ENCODE measurements at regions not wholly inside any gene's neighbourhood (a gene's known extent, or its start where the extent isn't known, plus 50 kb on each side); places are given as distances from the start of the nearest gene placed in this dataset.

DNA sequence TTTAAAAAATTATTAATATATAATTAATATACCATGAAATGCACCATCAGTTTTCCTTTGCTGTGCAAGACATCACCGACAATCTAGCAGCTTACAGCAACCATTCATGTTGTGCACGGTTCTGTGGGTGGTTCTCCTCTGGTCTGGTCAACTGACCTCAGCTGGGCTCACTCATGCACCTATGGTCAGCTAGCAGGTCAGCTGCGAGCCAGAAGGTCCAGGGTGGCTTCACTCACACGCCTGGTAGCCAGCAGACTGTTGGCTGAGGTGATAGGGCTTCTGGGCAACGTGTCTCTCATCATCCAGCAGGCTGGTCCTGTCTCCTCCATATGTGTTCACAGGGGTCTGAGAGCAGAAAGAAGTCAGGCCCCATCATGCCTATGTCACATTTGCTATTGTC lies 210.4 kb downstream of the KIF26A start:
- Histone ChIP-seq H3K4me1 (ENCODE audit: insufficient read depth, low read length, poor library complexity, severe bottlenecking) (no peaks in the 10 kb centered on the region), H3K36me3 (ENCODE audit: insufficient read depth, low read length, poor library complexity, severe bottlenecking) (no peaks in the 10 kb centered on the region), H3K9me3 (ENCODE audit: low read depth, low read length, poor library complexity, severe bottlenecking) (no peaks in the 10 kb centered on the region), H3K27ac (ENCODE audit: low read depth, low read length, poor library complexity, severe bottlenecking) (no peak overlapping the region), H3K4me3 (ENCODE audit: low read depth, low read length, poor library complexity, severe bottlenecking) (no peak overlapping the region), H3K27me3 (replicated peaks; ENCODE audit: insufficient read depth, low read depth, low read length, poor library complexity) (no peaks in the 10 kb centered on the region)
- no peak for TF ChIP-seq EZH2 (IDR thresholded peaks at IDR 0.05; ENCODE audit: borderline replicate concordance, low read depth, low read length, poor library complexity, severe bottlenecking)
- TF ChIP-seq, protein P1, sequence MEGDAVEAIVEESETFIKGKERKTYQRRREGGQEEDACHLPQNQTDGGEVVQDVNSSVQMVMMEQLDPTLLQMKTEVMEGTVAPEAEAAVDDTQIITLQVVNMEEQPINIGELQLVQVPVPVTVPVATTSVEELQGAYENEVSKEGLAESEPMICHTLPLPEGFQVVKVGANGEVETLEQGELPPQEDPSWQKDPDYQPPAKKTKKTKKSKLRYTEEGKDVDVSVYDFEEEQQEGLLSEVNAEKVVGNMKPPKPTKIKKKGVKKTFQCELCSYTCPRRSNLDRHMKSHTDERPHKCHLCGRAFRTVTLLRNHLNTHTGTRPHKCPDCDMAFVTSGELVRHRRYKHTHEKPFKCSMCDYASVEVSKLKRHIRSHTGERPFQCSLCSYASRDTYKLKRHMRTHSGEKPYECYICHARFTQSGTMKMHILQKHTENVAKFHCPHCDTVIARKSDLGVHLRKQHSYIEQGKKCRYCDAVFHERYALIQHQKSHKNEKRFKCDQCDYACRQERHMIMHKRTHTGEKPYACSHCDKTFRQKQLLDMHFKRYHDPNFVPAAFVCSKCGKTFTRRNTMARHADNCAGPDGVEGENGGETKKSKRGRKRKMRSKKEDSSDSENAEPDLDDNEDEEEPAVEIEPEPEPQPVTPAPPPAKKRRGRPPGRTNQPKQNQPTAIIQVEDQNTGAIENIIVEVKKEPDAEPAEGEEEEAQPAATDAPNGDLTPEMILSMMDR (conservative IDR thresholded peaks at IDR 0.05; ENCODE audit: low read depth, low read length): no peak
- intact Hi-C loops (cut with micrococcal nuclease; ENCODE audit: unreplicated experiment): loop anchor here (10.0 kb wide), 1 partner anchor 214 kb away; the partner anchor contains the start of gene KIF26A
- ChIA-PET CTCF (no interaction called here), POLR2A (ENCODE audit: low non-redundant PET) (no interaction called here)
- no TSS peak for BruUV-seq (replicated peaks)
- no peak for DNase-seq (ENCODE audit: low spot score)

DNA sequence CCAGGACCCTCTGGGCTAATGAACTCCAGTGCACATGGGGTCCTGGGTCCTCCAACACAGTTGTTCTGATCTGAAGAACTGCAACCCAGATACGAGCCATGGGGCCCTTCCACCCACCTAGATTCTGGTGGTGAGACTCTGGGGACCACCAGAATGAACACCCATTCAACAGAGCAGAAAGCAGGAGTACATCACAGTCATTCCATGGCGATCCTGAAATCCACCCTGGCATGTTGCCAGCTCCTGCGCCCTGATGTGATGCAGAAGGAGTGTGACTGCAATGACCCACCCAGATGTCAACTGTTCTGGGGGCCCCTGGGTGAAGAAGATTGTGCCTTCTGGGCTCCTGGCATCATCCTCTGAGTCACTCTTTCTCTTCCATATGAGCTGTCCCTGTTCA lies 211.6 kb downstream of the KIF26A start:
- no peak for DNase-seq (ENCODE audit: low spot score)
- Histone ChIP-seq H3K4me1 (ENCODE audit: insufficient read depth, low read length, poor library complexity, severe bottlenecking) (peaks cover 3% of the 10 kb centered on the region), H3K27me3 (replicated peaks; ENCODE audit: insufficient read depth, low read depth, low read length, poor library complexity) (no peaks in the 10 kb centered on the region), H3K4me3 (ENCODE audit: low read depth, low read length, poor library complexity, severe bottlenecking) (no peak overlapping the region), H3K27ac (ENCODE audit: low read depth, low read length, poor library complexity, severe bottlenecking) (no peak overlapping the region), H3K36me3 (ENCODE audit: insufficient read depth, low read length, poor library complexity, severe bottlenecking) (no peaks in the 10 kb centered on the region), H3K9me3 (ENCODE audit: low read depth, low read length, poor library complexity, severe bottlenecking) (no peaks in the 10 kb centered on the region)
- intact Hi-C loops (cut with micrococcal nuclease; ENCODE audit: unreplicated experiment): loop anchor here (10.0 kb wide), 1 partner anchor 215 kb away; the partner anchor contains the start of gene KIF26A
- TF ChIP-seq, protein P1 (conservative IDR thresholded peaks at IDR 0.05; ENCODE audit: low read depth, low read length): no peak
- no peak for TF ChIP-seq EZH2 (IDR thresholded peaks at IDR 0.05; ENCODE audit: borderline replicate concordance, low read depth, low read length, poor library complexity, severe bottlenecking)
- ChIA-PET POLR2A (ENCODE audit: low non-redundant PET) (interaction anchor here (0.7 kb wide), 1 partner anchor 489 kb away, joined by 3 read pairs; no protein-coding TSS in a partner anchor), CTCF (no interaction called here)
- BruUV-seq (replicated peaks): no TSS peak

DNA sequence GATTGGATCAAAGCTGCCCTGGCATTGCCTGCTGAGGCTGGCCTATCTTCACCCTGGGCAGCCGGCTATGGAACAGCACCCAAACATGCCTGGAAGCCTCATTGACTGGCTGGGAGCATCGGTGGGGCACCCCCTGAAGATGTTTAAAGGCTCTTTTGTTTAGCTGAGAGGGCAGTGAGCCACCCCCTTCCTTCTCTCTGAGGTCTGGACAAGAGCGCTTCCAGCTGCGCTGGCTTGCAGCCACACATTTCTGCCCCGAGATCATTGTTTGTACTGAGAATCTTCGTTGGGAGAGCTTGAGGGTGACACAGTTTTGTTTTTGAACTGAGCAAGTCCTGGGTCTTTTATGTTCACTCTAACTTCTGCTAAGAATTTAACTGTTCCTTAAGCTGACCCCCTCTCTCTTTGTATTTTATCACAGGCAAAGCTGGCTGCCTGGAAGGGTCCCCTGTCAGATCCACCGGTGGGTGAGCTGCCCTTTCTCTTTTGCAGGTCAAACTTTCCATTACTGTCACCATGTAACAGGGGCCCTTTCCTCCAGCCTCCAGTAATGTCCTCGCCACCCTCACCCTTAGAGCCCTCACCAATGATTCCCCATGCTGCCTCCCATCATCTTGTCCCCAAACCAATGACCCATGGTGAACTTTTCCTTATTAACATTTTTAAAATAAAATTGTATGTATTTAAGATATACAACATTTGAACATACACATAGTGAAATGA lies 212.2 kb downstream of the KIF26A start:
- TF ChIP-seq, protein P1 (conservative IDR thresholded peaks at IDR 0.05; ENCODE audit: low read depth, low read length): no peak
- no peak for TF ChIP-seq EZH2 (IDR thresholded peaks at IDR 0.05; ENCODE audit: borderline replicate concordance, low read depth, low read length, poor library complexity, severe bottlenecking)
- Histone ChIP-seq H3K4me3 (ENCODE audit: low read depth, low read length, poor library complexity, severe bottlenecking) (no peak overlapping the region), H3K27ac (ENCODE audit: low read depth, low read length, poor library complexity, severe bottlenecking) (no peak overlapping the region), H3K9me3 (ENCODE audit: low read depth, low read length, poor library complexity, severe bottlenecking) (no peaks in the 10 kb centered on the region), H3K27me3 (replicated peaks; ENCODE audit: insufficient read depth, low read depth, low read length, poor library complexity) (no peaks in the 10 kb centered on the region), H3K36me3 (ENCODE audit: insufficient read depth, low read length, poor library complexity, severe bottlenecking) (no peaks in the 10 kb centered on the region), H3K4me1 (ENCODE audit: insufficient read depth, low read length, poor library complexity, severe bottlenecking) (peaks cover 3% of the 10 kb centered on the region)
- no TSS peak for BruUV-seq (replicated peaks)
- ChIA-PET POLR2A (ENCODE audit: low non-redundant PET) (interaction anchor here (0.7 kb wide), 1 partner anchor 489 kb away, joined by 3 read pairs; no protein-coding TSS in a partner anchor), CTCF (no interaction called here)
- DNase-seq (ENCODE audit: low spot score): no peak
- intact Hi-C loops (cut with micrococcal nuclease; ENCODE audit: unreplicated experiment): no loop called here
